HG02840 (cell line): ENCODE measurements at regions not wholly inside any gene's neighbourhood (a gene's known extent, or its start where the extent isn't known, plus 50 kb on each side); places are given as distances from the start of the nearest gene placed in this dataset.

Experiments
- ATAC-seq: cut with Tn5 transposase; IDR thresholded peaks from one replicate; pipeline ENCODE4 v1.9.1; 2021; ENCODE audit warnings: mild to moderate bottlenecking, moderate library complexity, moderate number of reproducible peaks; ENCODE audit not compliant: unreplicated experiment, low FRiP score

DNA sequence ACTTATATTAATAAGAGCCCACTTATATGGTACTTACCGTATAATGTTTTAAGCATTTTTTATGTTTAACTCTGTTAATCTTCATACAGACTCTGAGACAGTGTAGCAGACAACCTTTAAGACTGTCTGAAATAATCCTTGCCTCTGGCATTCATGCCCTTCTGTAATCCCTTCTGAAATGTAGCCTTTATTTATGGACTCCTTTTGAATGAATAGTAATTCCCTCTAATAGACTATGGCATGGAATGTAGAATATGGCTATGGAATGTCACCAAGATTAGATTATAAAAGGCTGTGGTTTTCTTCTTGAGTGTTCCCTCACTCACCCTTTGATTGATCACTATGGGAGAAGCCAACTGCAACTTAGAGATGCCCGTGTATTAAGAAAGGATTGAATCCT is 439.4 kb downstream of the SH3GL2 start:
- no peak for ATAC-seq

DNA sequence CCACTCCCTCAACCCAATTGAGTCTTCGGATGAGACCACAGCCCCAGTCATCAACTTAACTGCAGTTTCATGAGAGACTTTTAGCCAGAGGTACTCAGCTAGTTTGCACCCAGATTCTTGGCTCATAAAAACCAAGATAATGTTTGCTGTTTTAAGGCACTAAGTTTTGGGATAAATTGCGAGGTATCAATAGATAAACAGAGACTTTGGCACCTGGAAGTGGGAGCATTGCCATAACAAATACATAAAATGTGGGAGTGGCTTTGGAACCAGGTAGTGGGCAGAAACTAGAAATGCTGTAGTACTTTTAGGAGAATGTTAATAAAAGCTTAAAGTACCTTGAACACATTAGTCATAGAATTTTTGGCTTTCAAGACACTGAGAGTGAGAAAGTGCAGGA is 439.8 kb downstream of the SH3GL2 start:
- ATAC-seq: no peak

DNA sequence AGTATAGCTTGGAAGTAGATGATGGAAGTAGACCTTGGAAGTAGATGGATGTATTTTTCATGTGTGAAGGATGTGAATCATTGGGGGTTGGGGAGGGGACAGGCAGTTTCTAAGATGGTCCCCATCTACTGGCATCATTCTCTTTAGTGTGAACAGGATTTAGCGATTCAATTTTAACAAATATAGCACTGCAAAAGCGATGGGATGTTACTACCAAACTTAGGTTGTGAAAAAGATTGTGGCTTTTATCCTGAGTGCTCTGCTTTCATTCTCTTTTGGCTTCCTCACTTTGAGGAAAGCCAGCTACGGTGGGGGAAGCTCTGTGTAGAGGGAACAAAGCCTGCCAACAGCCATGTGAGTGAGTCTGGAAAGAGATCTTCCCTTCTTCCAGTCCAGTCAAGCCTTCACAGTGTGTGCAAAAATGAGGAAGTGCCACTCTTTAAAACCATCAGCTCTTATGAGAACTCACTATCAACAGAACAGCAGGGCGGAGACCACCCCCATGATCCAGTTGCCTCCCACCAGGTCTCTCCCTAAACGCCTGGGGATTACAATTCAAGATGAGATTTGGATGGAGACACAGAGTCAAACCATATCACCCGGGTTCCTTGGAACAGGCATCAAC is 441.4 kb downstream of the SH3GL2 start:
- ATAC-seq: no peak

DNA sequence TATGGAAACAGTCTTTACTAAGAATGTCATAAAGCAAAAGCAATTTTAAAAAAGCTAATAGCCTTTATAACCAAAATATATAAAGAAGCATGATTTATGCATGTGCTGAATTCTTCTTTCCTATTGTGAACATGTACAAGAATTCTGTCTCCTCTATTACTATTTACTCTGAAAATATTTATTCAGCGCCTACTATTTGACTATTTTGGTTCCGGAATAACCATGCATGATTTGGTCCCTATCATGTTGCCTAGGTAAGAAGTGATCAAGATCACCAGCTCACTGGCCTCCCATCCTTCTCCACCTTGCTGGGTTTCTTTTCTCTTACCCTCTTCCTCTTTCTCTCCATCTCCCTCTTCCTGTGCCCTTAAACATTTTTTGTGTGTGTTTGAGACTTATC is 443.8 kb downstream of the SH3GL2 start:
- no peak for ATAC-seq

DNA sequence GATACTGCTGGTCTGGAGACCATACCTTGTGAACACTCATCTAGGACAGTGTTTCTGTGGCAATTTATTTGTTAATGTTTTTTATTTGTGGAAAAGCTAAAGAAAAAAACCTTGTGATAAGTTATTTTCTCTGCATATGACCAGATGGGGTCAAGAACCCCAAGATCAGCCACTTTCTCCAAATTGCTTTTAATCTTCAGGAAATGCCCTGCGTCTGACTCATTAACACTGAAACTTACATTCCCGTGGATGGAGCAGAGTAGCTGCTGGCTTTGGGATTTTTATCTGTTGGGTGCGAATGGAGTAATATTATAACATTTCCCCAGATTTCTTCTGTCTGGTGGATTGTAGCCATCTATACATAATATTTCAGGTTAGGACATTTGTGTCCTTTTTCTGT is 444.5 kb downstream of the SH3GL2 start:
- no peak for ATAC-seq

DNA sequence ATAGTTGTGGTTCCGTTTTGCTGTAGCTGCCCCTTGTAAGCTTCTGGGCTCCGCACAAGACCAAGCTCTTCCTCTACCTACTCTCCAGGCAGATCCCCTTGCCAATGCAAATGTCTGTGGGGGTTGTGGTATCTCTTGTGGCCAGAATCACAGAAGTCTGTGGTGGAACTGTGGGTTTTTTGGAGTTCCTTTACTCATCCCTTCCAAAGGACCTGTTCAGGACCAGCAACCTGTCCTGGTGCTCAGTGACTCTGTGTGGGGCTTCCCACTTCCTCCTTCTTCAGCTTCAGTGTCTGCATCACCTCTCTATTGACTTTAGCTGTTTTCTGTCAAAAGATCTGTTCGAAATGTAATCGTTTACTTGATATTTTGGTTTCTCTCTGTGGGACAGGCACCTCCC is 441.3 kb upstream of the ADAMTSL1 start:
- ATAC-seq: no peak

DNA sequence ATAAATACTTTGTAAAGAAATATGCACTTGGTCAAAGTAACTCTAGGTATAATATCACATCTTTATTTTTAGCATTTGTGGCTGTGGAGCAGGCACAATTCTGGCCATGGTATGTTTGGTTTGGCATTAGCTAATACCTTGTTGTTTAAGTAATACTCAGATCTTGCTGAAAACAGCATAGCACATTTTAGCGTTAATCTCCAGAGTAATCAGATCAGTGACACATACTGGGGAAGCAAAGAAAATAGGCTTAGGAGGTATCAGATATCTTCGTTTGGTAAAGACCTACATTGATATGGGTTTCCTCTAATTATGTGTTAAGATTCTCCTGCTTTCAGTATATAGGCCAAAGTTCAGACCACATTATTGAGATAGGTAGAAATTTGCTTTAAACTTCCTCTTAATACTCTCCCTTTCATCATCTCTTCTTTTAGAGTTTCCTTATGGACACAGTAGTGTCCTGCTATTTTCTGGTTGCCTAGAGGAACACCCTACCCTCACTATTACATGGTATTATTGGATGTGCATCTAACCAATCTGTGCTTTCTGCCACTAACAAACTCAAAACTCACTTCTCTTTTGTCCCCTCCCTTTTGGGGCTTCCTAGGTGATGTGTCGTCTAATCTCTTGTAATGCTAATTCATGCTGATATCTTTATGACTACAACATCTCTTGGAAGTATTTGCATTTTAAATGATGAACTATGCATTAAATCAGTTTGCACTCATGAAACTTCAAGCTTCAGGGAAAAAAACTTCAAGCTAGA is 437.3 kb upstream of the ADAMTSL1 start:
- no peak for ATAC-seq

DNA sequence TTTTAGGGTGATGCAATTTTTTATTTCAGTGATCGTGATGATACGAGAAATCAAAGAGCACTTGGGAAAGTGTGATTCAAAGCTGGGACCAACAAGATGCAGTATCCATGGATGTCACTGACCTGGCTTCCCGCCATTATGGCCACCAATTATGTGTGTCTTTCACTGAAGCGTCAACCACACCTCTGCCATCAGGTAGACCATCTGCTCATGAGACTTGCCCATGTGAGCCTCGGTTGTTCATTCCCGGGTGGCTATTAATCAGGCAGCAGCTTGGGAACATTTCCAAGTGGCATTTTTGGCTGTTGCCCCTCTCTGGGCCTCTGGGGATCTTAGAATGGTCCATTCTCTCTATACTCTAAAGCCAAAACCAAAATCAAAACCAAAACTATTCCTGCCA is 436.0 kb upstream of the ADAMTSL1 start:
- no peak for ATAC-seq

DNA sequence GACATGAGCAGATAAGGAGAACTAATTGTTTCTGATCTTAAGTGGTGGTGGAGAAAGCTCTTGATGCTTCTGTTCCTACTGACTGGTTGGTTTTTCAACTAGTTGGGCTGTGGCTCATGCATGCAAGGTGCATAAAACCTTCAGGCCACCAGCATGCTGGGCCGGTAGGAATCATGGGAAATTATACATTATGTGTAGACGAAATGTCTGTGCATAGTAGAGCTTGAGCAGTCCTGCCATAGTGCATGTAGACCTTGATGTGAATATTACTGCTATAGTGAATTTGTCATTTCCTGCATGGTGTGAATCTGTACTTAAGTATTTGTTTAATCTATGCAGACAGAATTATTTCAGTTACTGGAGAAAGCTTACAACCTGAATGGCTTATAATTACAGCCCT is 433.6 kb upstream of the ADAMTSL1 start:
- no peak for ATAC-seq

DNA sequence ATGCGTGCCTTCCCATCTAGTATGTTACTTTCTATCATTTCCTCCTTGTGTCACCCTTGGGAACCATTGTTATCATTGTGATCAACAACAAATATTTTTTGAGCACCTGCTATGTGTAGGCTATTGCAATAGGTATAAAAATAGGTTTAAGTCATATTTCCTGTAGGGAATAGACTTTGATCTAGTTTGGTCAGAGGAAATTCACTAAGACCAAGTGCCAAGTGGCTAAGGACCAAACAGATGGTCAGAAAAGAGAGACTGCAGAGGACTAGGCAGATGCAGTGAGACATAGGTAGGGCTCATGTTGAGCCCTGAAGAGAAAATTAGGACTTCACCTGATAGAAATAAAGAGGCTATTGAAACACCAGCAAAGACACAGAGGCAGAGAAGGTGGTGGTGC is 430.0 kb upstream of the ADAMTSL1 start:
- no peak for ATAC-seq

DNA sequence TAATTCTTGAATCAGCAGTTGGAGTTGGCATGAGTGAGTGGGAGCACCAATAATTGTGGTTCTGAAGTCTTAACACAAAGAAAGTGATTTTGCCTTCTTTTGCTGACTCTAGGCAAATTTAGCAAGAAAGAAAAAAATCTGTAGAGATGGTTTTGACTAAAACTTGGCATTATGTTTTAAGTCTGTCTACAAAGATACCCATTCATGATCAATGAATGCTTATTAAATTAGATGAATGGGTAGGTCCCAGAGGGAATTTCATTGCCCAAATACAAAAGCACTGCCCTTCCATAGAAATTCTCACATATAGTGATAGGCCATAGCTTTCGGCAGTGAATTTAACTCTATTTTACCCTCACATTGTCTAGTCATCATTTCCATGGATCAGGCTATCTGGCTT is 428.6 kb upstream of the ADAMTSL1 start:
- ATAC-seq: no peak

DNA sequence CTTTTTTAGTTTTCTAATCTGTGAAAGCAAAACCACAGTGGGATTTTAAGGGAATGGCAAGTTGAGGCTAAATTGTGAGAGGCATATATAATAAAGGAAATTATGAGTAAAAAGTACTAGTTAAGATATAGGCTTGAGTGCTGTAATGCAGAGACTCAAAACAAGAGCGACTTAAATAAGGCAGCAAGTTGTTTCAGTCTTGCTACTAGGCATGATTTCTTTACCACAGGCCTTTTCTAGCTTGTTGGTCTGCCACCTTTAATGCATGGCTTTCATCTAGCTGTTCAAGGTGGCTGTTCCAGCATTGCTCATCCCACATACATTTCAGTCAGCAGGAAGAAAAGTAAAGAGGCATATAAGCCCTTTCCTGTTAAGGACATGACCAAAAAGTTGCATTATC is 427.9 kb upstream of the ADAMTSL1 start:
- no peak for ATAC-seq

DNA sequence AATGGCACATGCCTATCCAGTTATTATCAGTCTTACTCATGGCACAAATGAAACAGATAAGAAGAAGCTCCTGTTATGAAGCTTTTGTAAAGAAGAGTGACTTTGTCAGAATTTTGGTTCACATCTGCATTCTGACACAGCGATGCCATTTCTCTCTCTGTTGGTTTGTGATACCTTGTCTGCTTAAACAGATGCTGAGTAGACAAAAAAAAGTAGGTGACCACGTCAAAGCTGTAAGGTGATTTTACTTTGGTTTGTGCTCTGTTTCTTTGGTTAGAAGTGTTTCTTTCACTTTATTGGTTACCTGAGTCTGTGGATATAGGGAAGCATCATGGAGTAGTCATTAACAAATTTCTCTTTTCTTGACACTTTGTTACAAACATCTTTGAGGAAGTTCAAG is 422.3 kb upstream of the ADAMTSL1 start:
- no peak for ATAC-seq

DNA sequence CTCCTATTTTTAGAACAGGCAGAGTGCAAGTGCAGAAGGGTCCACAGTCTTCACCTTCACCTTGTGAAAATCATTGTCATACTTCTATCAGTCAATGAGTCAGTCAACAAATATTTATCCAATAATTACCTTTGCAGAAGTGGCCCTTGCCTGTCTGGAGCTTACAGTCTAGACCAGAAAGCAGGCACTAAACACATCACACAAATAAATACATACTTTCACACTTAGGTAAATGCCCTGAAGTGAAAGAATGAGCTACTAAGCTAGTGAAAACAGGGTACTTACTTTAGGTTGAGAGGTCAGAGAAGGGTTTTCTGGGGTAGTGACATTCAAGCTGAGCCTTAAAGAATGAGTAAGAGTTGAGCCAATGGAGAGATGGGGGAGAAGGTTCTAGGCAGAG is 421.9 kb upstream of the ADAMTSL1 start:
- no peak for ATAC-seq

DNA sequence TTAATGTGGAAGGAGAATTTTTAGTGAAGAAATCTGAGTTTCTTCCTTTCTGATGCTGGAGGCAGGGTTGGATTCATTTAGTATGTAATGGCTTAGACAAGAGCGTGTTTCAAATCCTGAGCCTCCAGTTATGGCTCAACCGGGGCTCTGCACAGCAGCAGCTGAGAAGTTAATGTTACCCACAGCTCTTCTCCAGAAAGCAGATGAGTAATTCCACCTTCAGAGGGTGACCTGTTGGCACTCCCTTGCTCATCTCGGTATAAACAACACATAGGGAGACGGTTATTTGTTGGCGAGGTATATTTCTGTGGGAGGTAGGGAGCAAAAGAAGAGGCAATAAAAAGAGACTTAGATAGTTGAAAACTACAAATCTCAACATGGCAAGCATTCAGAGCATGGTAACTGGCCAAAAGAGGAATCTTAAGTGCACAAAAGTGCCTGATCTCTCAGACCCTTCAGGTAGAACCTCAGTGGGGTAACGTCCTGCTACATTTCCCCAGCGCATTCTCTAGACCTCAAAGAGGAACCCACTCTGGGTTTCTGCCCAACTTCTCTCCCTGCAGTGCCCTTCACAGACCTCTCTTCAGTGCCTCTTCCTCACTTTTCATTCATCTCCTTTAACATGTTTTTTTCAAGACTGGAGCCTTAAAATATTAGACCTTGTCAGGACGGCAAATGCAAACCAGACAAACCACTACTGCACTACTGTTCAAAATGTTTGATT is 417.5 kb upstream of the ADAMTSL1 start:
- no peak for ATAC-seq

DNA sequence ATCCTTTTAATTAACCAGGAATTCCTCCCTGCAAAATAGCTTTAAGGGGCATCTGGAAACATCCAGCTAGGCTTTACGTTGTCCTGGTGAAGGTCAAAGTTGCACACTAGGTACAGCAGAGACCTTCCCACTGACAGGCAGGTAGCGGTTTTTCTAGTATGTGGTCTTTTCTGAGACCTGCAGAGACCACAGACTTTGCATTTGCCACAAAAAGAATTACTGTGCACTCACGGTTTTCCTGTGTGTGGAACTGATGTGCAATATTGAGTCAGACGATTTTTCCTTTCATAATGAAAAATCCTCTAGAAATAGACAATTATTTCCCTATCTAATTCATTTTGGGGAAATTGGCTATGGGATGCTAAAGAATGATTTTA is 417.0 kb upstream of the ADAMTSL1 start:
- ATAC-seq: peak; percentile 93

DNA sequence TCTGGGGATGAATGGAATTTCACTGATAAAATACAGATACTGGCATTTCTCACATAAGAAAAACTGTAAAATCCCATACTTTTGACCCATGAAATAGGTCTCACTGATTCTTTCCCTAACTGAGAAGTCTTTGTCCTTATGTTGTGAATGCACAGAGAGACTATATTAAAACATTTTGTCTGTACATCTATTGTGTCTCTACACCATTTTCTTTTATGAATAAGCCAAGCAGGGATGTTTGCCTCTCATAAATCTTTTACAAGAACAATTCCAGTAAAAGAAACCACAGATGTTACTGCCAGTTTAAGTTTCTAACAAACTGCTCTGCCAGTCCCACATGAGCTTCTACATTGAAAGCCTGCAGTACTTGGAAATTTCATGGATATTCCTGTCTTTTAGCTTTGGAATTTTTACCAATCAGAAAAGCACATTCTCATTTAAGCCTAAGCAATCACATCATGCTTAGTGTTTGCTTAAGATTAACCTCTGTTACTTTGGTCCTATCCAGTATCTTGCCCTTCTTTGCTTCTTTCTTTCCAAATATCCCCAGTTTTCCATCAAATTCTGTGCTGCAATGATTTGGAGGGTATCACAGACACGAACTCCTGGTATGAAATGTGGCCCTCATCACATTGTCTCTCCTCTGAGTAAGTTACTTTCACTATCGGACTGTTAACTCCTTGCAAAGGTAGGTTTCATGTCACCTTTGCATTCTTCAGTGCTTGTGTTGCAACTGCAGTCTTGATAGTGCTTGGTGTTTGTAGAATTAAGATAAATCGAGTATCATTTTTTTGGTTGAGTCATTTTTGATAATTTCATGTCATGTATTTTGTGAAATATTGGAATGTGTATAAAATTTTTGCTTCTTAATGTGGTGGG is 415.1 kb upstream of the ADAMTSL1 start:
- ATAC-seq: no peak

DNA sequence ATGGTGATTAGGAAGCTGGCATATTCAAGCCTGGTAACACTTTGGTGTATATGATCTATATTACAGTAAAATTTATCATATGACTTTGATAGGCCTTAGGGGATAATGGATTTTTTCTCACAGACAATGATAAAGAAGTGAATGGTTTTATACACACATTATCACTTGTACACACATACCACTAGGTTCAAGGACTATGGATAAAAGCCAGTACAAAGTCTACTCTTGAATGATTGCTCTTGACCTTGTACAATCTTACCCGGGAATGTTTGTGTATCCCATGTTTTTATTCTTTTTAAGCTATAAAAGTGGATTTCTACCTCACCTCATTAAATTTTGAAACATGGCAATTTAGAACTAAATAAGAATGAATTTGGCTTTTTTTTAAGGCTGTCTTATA is 414.5 kb upstream of the ADAMTSL1 start:
- ATAC-seq: no peak

DNA sequence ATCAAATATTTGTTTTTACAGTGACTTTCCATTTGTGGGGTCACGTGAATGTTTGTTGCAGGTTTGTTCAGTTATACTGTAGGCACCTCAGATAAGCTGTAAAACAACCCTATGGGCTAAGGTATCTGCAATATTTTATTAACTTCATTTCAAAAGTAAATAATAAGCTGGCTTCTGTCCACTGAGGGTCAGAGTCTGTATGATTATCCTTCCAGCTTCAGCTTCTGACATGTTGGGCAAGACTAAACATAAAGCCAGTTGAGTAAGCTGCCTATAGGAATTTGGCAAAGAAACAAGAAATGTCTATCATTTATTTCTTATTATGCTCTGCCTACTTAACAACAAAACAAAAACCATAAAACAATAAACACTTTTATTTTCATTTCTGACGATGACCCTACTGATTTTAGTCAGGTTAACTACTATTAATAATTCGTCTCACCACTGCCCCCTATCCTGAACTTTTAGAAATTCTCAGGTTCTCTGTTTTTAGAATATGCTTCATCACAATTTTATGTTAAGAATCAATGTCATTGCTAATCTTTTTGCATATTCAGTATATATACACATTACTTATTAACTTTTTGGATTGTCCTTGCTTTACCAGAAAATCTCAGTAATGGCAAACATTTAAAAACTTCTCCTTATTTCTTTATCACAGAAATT is 413.6 kb upstream of the ADAMTSL1 start:
- ATAC-seq: no peak

DNA sequence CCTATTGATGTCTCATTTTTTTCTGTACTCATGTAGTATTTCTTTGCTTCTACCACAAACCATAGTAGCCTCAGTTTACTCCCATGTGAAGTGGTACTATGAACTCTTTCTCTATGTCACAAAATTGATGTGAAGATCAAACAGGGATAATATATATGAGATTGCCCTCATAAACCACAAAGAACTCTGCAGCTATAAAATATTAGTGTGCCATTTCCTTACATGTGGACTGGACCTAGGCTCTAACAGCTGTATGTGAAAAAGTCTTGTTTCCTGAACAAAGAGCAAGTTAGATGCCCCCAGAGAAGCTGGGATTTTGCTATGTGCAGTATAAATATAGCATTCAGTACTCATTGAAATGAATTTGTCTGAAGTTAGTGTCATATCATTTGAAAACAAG is 412.6 kb upstream of the ADAMTSL1 start:
- ATAC-seq: no peak
